OCI-LY3 (cell line): ENCODE measurements at regions not wholly inside any gene's neighbourhood (a gene's known extent, or its start where the extent isn't known, plus 50 kb on each side); places are given as distances from the start of the nearest gene placed in this dataset.

ENCODE experiments used
- H2AFZ ChIP-seq: fragments of 200-600, 300-600 bp; shearing (Covaris generic); 2 replicates; pipeline ENCODE4 v1.6.0; 2014; ENCODE audit warnings: antibody characterized with exemption, low read depth, low read length
- H3K27ac ChIP-seq: fragments of 200-600, 300-600 bp; sonication (generic); 2 replicates; pipeline ENCODE4 v1.5.1; 2014; ENCODE audit warnings: mild to moderate bottlenecking, low read length, moderate library complexity, mixed read lengths
- H3K27me3 ChIP-seq: fragments of 200-600, 300-600 bp; sonication (generic); 2 replicates; pipeline ENCODE4 v1.6.1; 2014; ENCODE audit warnings: low read depth, low read length, mixed read lengths
- H3K36me3 ChIP-seq: fragments of 200-600, 300-600 bp; sonication (generic); replicated peaks from 2 replicates; pipeline ENCODE3; 2014; ENCODE audit warnings: low read depth, low read length, mixed read lengths
- H3K4me1 ChIP-seq: fragments of 300-600, 200-600 bp; sonication (generic); 2 replicates; pipeline ENCODE4 v1.6.1; 2014; ENCODE audit warnings: low read length, mixed read lengths
- H3K4me2 ChIP-seq: fragments of 200-600, 300-600 bp; sonication (generic); 2 replicates; pipeline ENCODE4 v1.6.1; 2014; ENCODE audit warnings: low read length, mixed read lengths
- H3K4me3 ChIP-seq: fragments of 300-600, 200-600 bp; sonication (generic); 2 replicates; pipeline ENCODE4 v1.5.1; 2014; ENCODE audit warnings: antibody characterized with exemption, mild to moderate bottlenecking, low read length, moderate library complexity
- H3K79me2 ChIP-seq: fragments of 300-600, 200-600 bp; shearing (Covaris generic); 2 replicates; pipeline ENCODE4 v1.6.1; 2014; ENCODE audit warnings: mild to moderate bottlenecking, low read length, mixed read lengths
- H3K9ac ChIP-seq: fragments of 300-600, 200-600 bp; shearing (Covaris generic); 2 replicates; pipeline ENCODE4 v1.6.0; 2014; ENCODE audit warnings: mild to moderate bottlenecking, low read length, moderate library complexity
- H3K9me3 ChIP-seq: fragments of 200-600, 300-600 bp; shearing (Covaris generic); 2 replicates; pipeline ENCODE4 v1.6.1; 2014; ENCODE audit warnings: low read length, mixed read lengths; ENCODE audit not compliant: insufficient read depth
- H4K20me1 ChIP-seq: fragments of 200-600, 300-600 bp; sonication (generic); 2 replicates; pipeline ENCODE4 v1.6.1; 2016; ENCODE audit warnings: low read length, mixed read lengths; ENCODE audit not compliant: insufficient read depth
- CTCF ChIP-seq: fragments of 200-600, 300-600 bp; sonication (generic); IDR thresholded peaks from 2 replicates; pipeline ENCODE4 v1.5.1; 2014; ENCODE audit warnings: antibody characterized with exemption, low read length, low read depth
- EZH2phosphoT487 ChIP-seq: fragments of 200-600 bp; shearing (Covaris generic); IDR thresholded peaks from 2 replicates; pipeline ENCODE4 v1.6.1; 2018; ENCODE audit warnings: antibody characterized with exemption, mixed run types, low read depth

DNA sequence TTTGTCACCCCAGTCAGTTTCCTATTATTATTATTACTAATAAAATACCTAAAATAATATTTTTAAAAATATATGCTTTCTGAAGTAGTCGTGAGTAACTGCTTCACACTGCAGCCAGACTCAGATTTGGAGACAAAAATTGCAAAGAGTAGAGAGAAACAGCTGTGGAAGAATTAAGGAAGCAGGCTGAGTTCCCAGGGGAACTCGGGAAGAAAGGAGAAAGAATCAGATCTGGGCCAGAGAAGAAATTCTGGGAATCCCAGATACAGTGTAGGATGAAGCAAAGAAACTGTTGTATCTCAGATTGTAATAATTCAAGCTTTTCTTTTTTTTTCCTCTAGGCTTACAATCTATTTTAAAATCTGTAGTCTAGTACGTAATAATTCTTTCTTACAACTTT is 182.3 kb downstream of the FTCDNL1 start:
- Histone ChIP-seq H3K4me1 (peaks cover 2% of the 10 kb centered on the region), H3K9me3 (no peaks in the 10 kb centered on the region), H3K4me2 (no peak overlapping the region), H3K79me2 (no peaks in the 10 kb centered on the region), H3K4me3 (no peak overlapping the region), H3K27me3 (peaks cover 45% of the 10 kb centered on the region), H3K36me3 (no peaks in the 10 kb centered on the region), H4K20me1 (no peaks in the 10 kb centered on the region), H3K27ac (no peak overlapping the region), H2AFZ (no peak overlapping the region), H3K9ac (no peak overlapping the region)
- no peak for TF ChIP-seq CTCF
- TF ChIP-seq EZH2phosphoT487 = no peak

GRCh38 chr2:199663157-199663556 is 187.8 kb downstream of the FTCDNL1 start:
- Histone ChIP-seq H3K4me1 (peaks cover 9% of the 10 kb centered on the region), H3K4me3 (peak overlapping the region; percentile 28), H3K4me2 (peak overlapping the region; percentile 61), H3K9me3 (no peaks in the 10 kb centered on the region), H4K20me1 (no peaks in the 10 kb centered on the region), H2AFZ (no peak overlapping the region), H3K27me3 (peaks cover 18% of the 10 kb centered on the region), H3K27ac (no peak overlapping the region), H3K79me2 (no peaks in the 10 kb centered on the region), H3K9ac (no peak overlapping the region), H3K36me3 (no peaks in the 10 kb centered on the region)
- no peak for TF ChIP-seq CTCF
- no peak for TF ChIP-seq EZH2phosphoT487

- H3K79me2 ChIP-seq = no peaks in the 10 kb centered on the region
- no peak overlapping the region for H3K27ac ChIP-seq
- H3K4me2 ChIP-seq = no peak overlapping the region
- H2AFZ ChIP-seq = no peak overlapping the region
- H3K9me3 ChIP-seq = no peaks in the 10 kb centered on the region
- peaks cover 9% of the 10 kb centered on the region for H3K4me1 ChIP-seq
- TF ChIP-seq EZH2phosphoT487 (no peak), CTCF (no peak)
- no peak overlapping the region for H3K4me3 ChIP-seq
- peaks cover 17% of the 10 kb centered on the region for H3K27me3 ChIP-seq
- H4K20me1 ChIP-seq = no peaks in the 10 kb centered on the region
- no peak overlapping the region for H3K9ac ChIP-seq
- H3K36me3 ChIP-seq = no peaks in the 10 kb centered on the region
These were observed 188.7 kb downstream of the FTCDNL1 start for GRCh38 chr2:199662255-199662654.

GRCh38 chr2:199660167-199660566 is 190.8 kb downstream of the FTCDNL1 start:
- Histone ChIP-seq H3K9ac (no peak overlapping the region), H3K27ac (no peak overlapping the region), H3K9me3 (no peaks in the 10 kb centered on the region), H4K20me1 (no peaks in the 10 kb centered on the region), H2AFZ (no peak overlapping the region), H3K79me2 (no peaks in the 10 kb centered on the region), H3K4me2 (no peak overlapping the region), H3K27me3 (peaks cover 13% of the 10 kb centered on the region), H3K36me3 (no peaks in the 10 kb centered on the region), H3K4me1 (peaks cover 9% of the 10 kb centered on the region), H3K4me3 (no peak overlapping the region)
- TF ChIP-seq CTCF = no peak
- TF ChIP-seq EZH2phosphoT487 = no peak
